Astrocyte of the hippocampus (primary cell): ENCODE measurements at regions not wholly inside any gene's neighbourhood (a gene's known extent, or its start where the extent isn't known, plus 50 kb on each side); places are given as distances from the start of the nearest gene placed in this dataset.

Experiments used
- DNase-seq: peaks from one replicate; pipeline ENCODE4 v3.0.0; 2011; ENCODE audit warnings: low read depth, low spot score

GRCh38 chr18:38007026-38007425 is 441.4 kb upstream of the CELF4 start:
- no peak for DNase-seq

- DNase-seq = no peak
Measured at GRCh38 chr18:38006541-38006940, 440.9 kb upstream of the CELF4 start.

GRCh38 chr18:37997695-37998094 is 432.1 kb upstream of the CELF4 start:
- no peak for DNase-seq

- no peak for DNase-seq
Measured at GRCh38 chr18:37987901-37988300, 422.3 kb upstream of the CELF4 start.

GRCh38 chr18:37986665-37987064 is 421.1 kb upstream of the CELF4 start:
- DNase-seq = no peak

- DNase-seq = no peak
Measured at GRCh38 chr18:37985126-37985525, 419.5 kb upstream of the CELF4 start.

GRCh38 chr18:37980556-37980955 is 415.0 kb upstream of the CELF4 start:
- DNase-seq = no peak

- DNase-seq = no peak
Measured at GRCh38 chr18:37975446-37975845, 409.8 kb upstream of the CELF4 start.

- no peak for DNase-seq
Measured at GRCh38 chr18:37967261-37967660, 401.7 kb upstream of the CELF4 start.

GRCh38 chr18:37965572-37965970 is 400.0 kb upstream of the CELF4 start:
- DNase-seq = no peak

- no peak for DNase-seq
Measured at GRCh38 chr18:37964885-37965571, 399.4 kb upstream of the CELF4 start.

GRCh38 chr18:37963837-37964236 is 398.2 kb upstream of the CELF4 start:
- no peak for DNase-seq

- DNase-seq = no peak
Measured at GRCh38 chr18:37962316-37962966, 396.8 kb upstream of the CELF4 start.

- DNase-seq = no peak
Measured at GRCh38 chr18:37958499-37958898, 392.9 kb upstream of the CELF4 start.

GRCh38 chr18:37956902-37957301 is 391.3 kb upstream of the CELF4 start:
- DNase-seq = no peak

GRCh38 chr18:37956020-37956419 is 390.4 kb upstream of the CELF4 start:
- no peak for DNase-seq

GRCh38 chr18:37955201-37955600 is 389.6 kb upstream of the CELF4 start:
- no peak for DNase-seq

- DNase-seq = no peak
Measured at GRCh38 chr18:37953876-37954275, 388.3 kb upstream of the CELF4 start.

GRCh38 chr18:37948471-37948870 is 382.9 kb upstream of the CELF4 start:
- no peak for DNase-seq

- DNase-seq = no peak
Measured at GRCh38 chr18:37946324-37946723, 380.7 kb upstream of the CELF4 start.

- no peak for DNase-seq
Measured at GRCh38 chr18:37944700-37945270, 379.2 kb upstream of the CELF4 start.

- DNase-seq = no peak
Measured at GRCh38 chr18:37937287-37937686, 371.7 kb upstream of the CELF4 start.

GRCh38 chr18:37935086-37935485 is 369.5 kb upstream of the CELF4 start:
- DNase-seq = no peak
